Naive B cell (primary cell): ENCODE measurements at regions not wholly inside any gene's neighbourhood (a gene's known extent, or its start where the extent isn't known, plus 50 kb on each side); places are given as distances from the start of the nearest gene placed in this dataset.

Source experiments
- ATAC-seq, 2 donors: fragments of 150-1000 bp; cut with Tn5 transposase; 2 replicates each; pipeline ENCODE4 v1.10.0; 2021; ENCODE audit warnings: low read depth in 2 of 2, mild to moderate bottlenecking in 2 of 2, moderate library complexity in 2 of 2
- DNase-seq: peaks from one replicate; pipeline ENCODE4 v3.0.0; 2022
- H3K27ac Mint-ChIP-seq, 6 donors: one replicate each; pipeline ENCODE4 v1.8.0; 2020 to 2022; ENCODE audit warnings: mild to moderate bottlenecking in 6 of 6, mixed read lengths in 6 of 6, moderate library complexity in 5 of 6, inconsistent platforms in 2 of 6
- H3K27me3 Mint-ChIP-seq, 3 donors: one replicate each; pipeline ENCODE4 v1.8.0; 2021 to 2022; ENCODE audit warnings: mixed read lengths in 3 of 3, mild to moderate bottlenecking in 1 of 3
- H3K36me3 Mint-ChIP-seq, 2 donors: one replicate each; pipeline ENCODE4 v1.8.0; 2020 to 2022; ENCODE audit warnings: mixed read lengths in 2 of 2, inconsistent platforms in 1 of 2, mild to moderate bottlenecking in 1 of 2
- H3K4me1 Mint-ChIP-seq, 3 donors: one replicate each; pipeline ENCODE4 v1.8.0; 2020 to 2022; ENCODE audit warnings: mixed read lengths in 3 of 3, inconsistent platforms in 1 of 3, mild to moderate bottlenecking in 1 of 3, moderate library complexity in 1 of 3
- H3K4me3 Mint-ChIP-seq, 8 donors: one replicate each; pipeline ENCODE4 v1.8.0; 2020 to 2022; ENCODE audit warnings: mild to moderate bottlenecking in 8 of 8, mixed read lengths in 8 of 8, moderate library complexity in 8 of 8, inconsistent platforms in 2 of 8
- H3K9me3 Mint-ChIP-seq, 7 donors: one replicate each; pipeline ENCODE4 v1.8.0; 2020 to 2022; ENCODE audit warnings: mixed read lengths in 7 of 7, mild to moderate bottlenecking in 5 of 7, inconsistent platforms in 2 of 7, moderate library complexity in 1 of 7

GRCh38 chr3:175893566-175893965 lies 1034.4 kb downstream of the NAALADL2 start:
- peaks cover 0 to 10% (median 4%) of the 10 kb centered on the region in 7 donors for H3K9me3 Mint-ChIP-seq
- ATAC-seq (no peak), DNase-seq (no peak)
- no peak overlapping the region for H3K27ac Mint-ChIP-seq
- no peaks in the 10 kb centered on the region for H3K27me3 Mint-ChIP-seq
- H3K4me1 Mint-ChIP-seq: no peaks in the 10 kb centered on the region
- no peak overlapping the region for H3K4me3 Mint-ChIP-seq
- H3K36me3 Mint-ChIP-seq: no peaks in the 10 kb centered on the region

- ATAC-seq: no peak
- no peak overlapping the region for H3K27ac Mint-ChIP-seq
Observed at GRCh38 chr3:175890066-175890465, 1030.9 kb downstream of the NAALADL2 start.

GRCh38 chr3:175885231-175885766 lies 1026.2 kb downstream of the NAALADL2 start:
- DNase-seq (no peak), ATAC-seq (no peak)
- H3K36me3 Mint-ChIP-seq: no peaks in the 10 kb centered on the region
- no peak overlapping the region for H3K4me3 Mint-ChIP-seq
- H3K4me1 Mint-ChIP-seq: no peaks in the 10 kb centered on the region
- H3K27ac Mint-ChIP-seq: no peak overlapping the region
- H3K9me3 Mint-ChIP-seq: peaks cover 7 to 20% (median 13%) of the 10 kb centered on the region in 7 donors
- H3K27me3 Mint-ChIP-seq: no peaks in the 10 kb centered on the region

More at GRCh38 chr3:175890066-175890465, 1030.9 kb downstream of the NAALADL2 start:
- H3K27me3 Mint-ChIP-seq: no peaks in the 10 kb centered on the region
- H3K4me3 Mint-ChIP-seq: no peak overlapping the region
- H3K36me3 Mint-ChIP-seq: no peaks in the 10 kb centered on the region
- DNase-seq: no peak
- peaks cover 2 to 11% (median 5%) of the 10 kb centered on the region in 7 donors for H3K9me3 Mint-ChIP-seq
- no peaks in the 10 kb centered on the region for H3K4me1 Mint-ChIP-seq

GRCh38 chr3:175879417-175879816 lies 1020.3 kb downstream of the NAALADL2 start:
- Mint-ChIP-seq H3K36me3 (no peaks in the 10 kb centered on the region), H3K4me1 (no peaks in the 10 kb centered on the region), H3K27me3 (no peaks in the 10 kb centered on the region), H3K4me3 (no peak overlapping the region), H3K9me3 (peaks cover 5 to 16% (median 10%) of the 10 kb centered on the region in 7 donors), H3K27ac (no peak overlapping the region)
- ATAC-seq (no peak), DNase-seq (no peak)

- no peak for DNase-seq
- H3K4me3 Mint-ChIP-seq: no peak overlapping the region
- H3K27me3 Mint-ChIP-seq: no peaks in the 10 kb centered on the region
- ATAC-seq: no peak
- peaks cover 0 to 10% (median 4%) of the 10 kb centered on the region in 7 donors for H3K9me3 Mint-ChIP-seq
- no peak overlapping the region for H3K27ac Mint-ChIP-seq
- no peaks in the 10 kb centered on the region for H3K36me3 Mint-ChIP-seq
- no peaks in the 10 kb centered on the region for H3K4me1 Mint-ChIP-seq
Observed at GRCh38 chr3:175869404-175869803, 1010.3 kb downstream of the NAALADL2 start.

- Mint-ChIP-seq H3K36me3 (no peaks in the 10 kb centered on the region), H3K9me3 (peaks cover 0 to 10% (median 4%) of the 10 kb centered on the region in 7 donors), H3K27ac (no peak overlapping the region), H3K27me3 (no peaks in the 10 kb centered on the region), H3K4me1 (no peaks in the 10 kb centered on the region), H3K4me3 (no peak overlapping the region)
- DNase-seq: no peak
- ATAC-seq: no peak
Observed at GRCh38 chr3:175868626-175869025, 1009.5 kb downstream of the NAALADL2 start.

- no peak for DNase-seq
- Mint-ChIP-seq H3K4me1 (no peaks in the 10 kb centered on the region), H3K27me3 (no peaks in the 10 kb centered on the region), H3K27ac (no peak overlapping the region), H3K9me3 (peaks cover 0 to 5% (median 0%) of the 10 kb centered on the region in 7 donors), H3K4me3 (no peak overlapping the region), H3K36me3 (no peaks in the 10 kb centered on the region)
- ATAC-seq: no peak
Observed at GRCh38 chr3:175865724-175866123, 1006.6 kb downstream of the NAALADL2 start.

GRCh38 chr3:175861916-175862315 lies 1002.8 kb downstream of the NAALADL2 start:
- no peak overlapping the region for H3K27ac Mint-ChIP-seq

More at GRCh38 chr3:175861916-175862315, 1002.8 kb downstream of the NAALADL2 start:
- DNase-seq (no peak), ATAC-seq (no peak)
- Mint-ChIP-seq H3K27me3 (no peaks in the 10 kb centered on the region), H3K4me1 (no peaks in the 10 kb centered on the region), H3K4me3 (no peak overlapping the region), H3K36me3 (no peaks in the 10 kb centered on the region), H3K9me3 (peaks cover 0 to 9% (median 0%) of the 10 kb centered on the region in 7 donors)
